ENCODE measurements at regions not wholly inside any gene's neighbourhood (a gene's known extent, or its start where the extent isn't known, plus 50 kb on each side); places are given as distances from the start of the nearest gene placed in this dataset.

DNA sequence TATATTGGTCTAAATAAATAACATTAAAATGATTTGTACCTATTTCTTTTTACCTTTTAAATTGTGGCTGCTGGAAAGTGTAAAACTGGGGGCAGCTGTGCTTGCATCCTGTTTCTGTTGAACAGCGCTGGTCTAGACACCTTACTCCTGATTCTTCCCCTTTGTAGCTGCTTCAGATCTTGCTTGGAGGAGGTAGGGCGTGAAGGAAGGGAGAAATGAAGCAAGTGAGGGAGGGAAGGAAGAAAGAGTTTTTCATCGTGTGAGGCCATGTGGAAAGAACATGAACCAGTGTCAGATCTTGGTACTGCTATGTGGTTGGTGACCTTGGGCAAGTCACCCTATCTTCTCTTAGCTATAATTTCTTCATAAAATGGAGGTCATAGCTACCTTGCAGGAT is 89.0 kb upstream of the SEC11C start:
- H3K9me3 ChIP-seq (replicated peaks; ENCODE audit: control insufficient read depth, insufficient read depth, low read depth, low read length): no peaks in the 10 kb centered on the region
- no peaks in the 10 kb centered on the region for H3K4me1 ChIP-seq (replicated peaks in 1 of 2; ENCODE audit: control insufficient read depth in 2 of 2, insufficient read depth in 2 of 2, low read length in 2 of 2)
- FAIRE-seq (no peak), ATAC-seq (no peak), DNase-seq (ENCODE audit: extremely low read depth in 1 of 4, low spot score in 3 of 4) (no peak)
- 0% methylated on average over 3 of the region's 3 CpGs for WGBS (ENCODE audit: insufficient coverage, low coverage, missing lambda C conversion rate)
- no peaks in the 10 kb centered on the region for H4K20me1 ChIP-seq (replicated peaks; ENCODE audit: control insufficient read depth, insufficient read depth, low read length)
- TF ChIP-seq SMARCC2 (IDR thresholded peaks at IDR 0.05; ENCODE audit: low read depth) (no peak), ETV1 (tag; conservative IDR thresholded peaks at IDR 0.05; ENCODE audit: low read depth) (no peak), ZFPM2 (CRISPR knock-in tag; IDR thresholded peaks at IDR 0.05) (no peak), PCBP2 (IDR thresholded peaks at IDR 0.05; ENCODE audit: low read depth, low read length, poor library complexity, severe bottlenecking) (no peak), NCOR1 (IDR thresholded peaks at IDR 0.05) (no peak), ARID2 (IDR thresholded peaks at IDR 0.05) (no peak), SMC3 (conservative IDR thresholded peaks at IDR 0.05; ENCODE audit: insufficient read depth, low read depth, low read length) (no peak), NR1H2 (CRISPR knock-in tag; IDR thresholded peaks at IDR 0.05) (no peak), ZNF347 (CRISPR knock-in tag; IDR thresholded peaks at IDR 0.05; ENCODE audit: low read depth) (no peak), ZNF695 (CRISPR knock-in tag; IDR thresholded peaks at IDR 0.05) (no peak), ZNF24 (IDR thresholded peaks at IDR 0.05) (no peak), ZNF668 (CRISPR knock-in tag; IDR thresholded peaks at IDR 0.05) (no peak), SETDB1 (IDR thresholded peaks at IDR 0.05; ENCODE audit: low read length) (no peak)
- TF ChIP-seq, protein P1, sequence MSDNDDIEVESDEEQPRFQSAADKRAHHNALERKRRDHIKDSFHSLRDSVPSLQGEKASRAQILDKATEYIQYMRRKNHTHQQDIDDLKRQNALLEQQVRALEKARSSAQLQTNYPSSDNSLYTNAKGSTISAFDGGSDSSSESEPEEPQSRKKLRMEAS (CRISPR knock-in tag; IDR thresholded peaks at IDR 0.05): no peak
- TF ChIP-seq, protein P2, sequence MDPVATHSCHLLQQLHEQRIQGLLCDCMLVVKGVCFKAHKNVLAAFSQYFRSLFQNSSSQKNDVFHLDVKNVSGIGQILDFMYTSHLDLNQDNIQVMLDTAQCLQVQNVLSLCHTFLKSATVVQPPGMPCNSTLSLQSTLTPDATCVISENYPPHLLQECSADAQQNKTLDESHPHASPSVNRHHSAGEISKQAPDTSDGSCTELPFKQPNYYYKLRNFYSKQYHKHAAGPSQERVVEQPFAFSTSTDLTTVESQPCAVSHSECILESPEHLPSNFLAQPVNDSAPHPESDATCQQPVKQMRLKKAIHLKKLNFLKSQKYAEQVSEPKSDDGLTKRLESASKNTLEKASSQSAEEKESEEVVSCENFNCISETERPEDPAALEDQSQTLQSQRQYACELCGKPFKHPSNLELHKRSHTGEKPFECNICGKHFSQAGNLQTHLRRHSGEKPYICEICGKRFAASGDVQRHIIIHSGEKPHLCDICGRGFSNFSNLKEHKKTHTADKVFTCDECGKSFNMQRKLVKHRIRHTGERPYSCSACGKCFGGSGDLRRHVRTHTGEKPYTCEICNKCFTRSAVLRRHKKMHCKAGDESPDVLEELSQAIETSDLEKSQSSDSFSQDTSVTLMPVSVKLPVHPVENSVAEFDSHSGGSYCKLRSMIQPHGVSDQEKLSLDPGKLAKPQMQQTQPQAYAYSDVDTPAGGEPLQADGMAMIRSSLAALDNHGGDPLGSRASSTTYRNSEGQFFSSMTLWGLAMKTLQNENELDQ (CRISPR knock-in tag; IDR thresholded peaks at IDR 0.05; ENCODE audit: borderline replicate concordance): no peak
- TF ChIP-seq, protein P3, sequence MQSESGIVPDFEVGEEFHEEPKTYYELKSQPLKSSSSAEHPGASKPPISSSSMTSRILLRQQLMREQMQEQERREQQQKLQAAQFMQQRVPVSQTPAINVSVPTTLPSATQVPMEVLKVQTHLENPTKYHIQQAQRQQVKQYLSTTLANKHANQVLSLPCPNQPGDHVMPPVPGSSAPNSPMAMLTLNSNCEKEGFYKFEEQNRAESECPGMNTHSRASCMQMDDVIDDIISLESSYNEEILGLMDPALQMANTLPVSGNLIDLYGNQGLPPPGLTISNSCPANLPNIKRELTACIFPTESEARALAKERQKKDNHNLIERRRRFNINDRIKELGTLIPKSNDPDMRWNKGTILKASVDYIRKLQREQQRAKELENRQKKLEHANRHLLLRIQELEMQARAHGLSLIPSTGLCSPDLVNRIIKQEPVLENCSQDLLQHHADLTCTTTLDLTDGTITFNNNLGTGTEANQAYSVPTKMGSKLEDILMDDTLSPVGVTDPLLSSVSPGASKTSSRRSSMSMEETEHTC (IDR thresholded peaks at IDR 0.05): no peak
- intact Hi-C loops (cut with micrococcal nuclease) (loop anchor here (10.0 kb wide), 1 partner anchor 526 kb away; no protein-coding TSS in a partner anchor), in situ Hi-C loops (cut with MboI) (no loop called here)
- no peaks in the 10 kb centered on the region for H3K9me1 ChIP-seq (ENCODE audit: control insufficient read depth, insufficient read depth, low read length)
- no peak overlapping the region for H3K4me2 ChIP-seq (ENCODE audit: insufficient read depth, low read length)
- H3K36me3 ChIP-seq (ENCODE audit: control insufficient read depth, insufficient read depth, low read length): no peaks in the 10 kb centered on the region
- no TSS peak for BruUV-seq (replicated peaks)
- ChIA-PET POLR2A (no interaction called here), CTCF (ENCODE audit: low intra/inter-chr PET ratio) (no interaction called here)
- peaks cover 0 to 5% of the 10 kb centered on the region in 2 experiments; a peak in 2 of 5 replicates for H3K27me3 ChIP-seq (ENCODE audit: control insufficient read depth in 2 of 2, insufficient read depth in 2 of 2, low read length in 2 of 2)
- H3K9ac ChIP-seq (ENCODE audit: insufficient read depth in 1 of 2, low read depth in 2 of 2, low read length in 2 of 2): no peak overlapping the region
- H2AFZ ChIP-seq (ENCODE audit: low read depth, low read length): no peak overlapping the region
- no peak overlapping the region for H3K27ac ChIP-seq (ENCODE audit: extremely low read depth, low read depth, low read length)
- no peak overlapping the region for H3K4me3 ChIP-seq
- no peaks in the 10 kb centered on the region for H3K79me2 ChIP-seq (ENCODE audit: control insufficient read depth, insufficient read depth, low read length)
